Vagina (tissue), 2 donors: ENCODE measurements at regions not wholly inside any gene's neighbourhood (a gene's known extent, or its start where the extent isn't known, plus 50 kb on each side); places are given as distances from the start of the nearest gene placed in this dataset.

Source experiments
- DNase-seq, 2 donors: peaks; one replicate each; pipeline ENCODE4 v3.0.0-alpha.2; 2017; ENCODE audit errors: extremely low spot score in 2 of 2
- H3K27ac ChIP-seq: fragments of 200-600 bp; sonication (generic); one replicate; pipeline ENCODE4 v1.5.1; 2019
- H3K27me3 ChIP-seq: fragments of 200-600 bp; sonication (generic); one replicate; pipeline ENCODE4 v1.5.1; 2019
- H3K36me3 ChIP-seq, 2 donors: fragments of 200-600 bp; sonication (generic); one replicate each; pipeline ENCODE4 v1.5.1; 2017 to 2019
- H3K4me1 ChIP-seq: fragments of 200-600 bp; sonication (generic); one replicate; pipeline ENCODE4 v1.5.1; 2019
- H3K4me3 ChIP-seq, 2 donors: fragments of 200-600 bp; sonication (generic); 1 replicate in 1 of 2; 2 replicates in 1 of 2; pipeline ENCODE4 v1.5.1; 2016 to 2019
- H3K9me3 ChIP-seq: fragments of 200-600 bp; sonication (generic); one replicate; pipeline ENCODE4 v1.5.1; 2019
- CTCF ChIP-seq, 3 experiments: fragments of 450-650 bp in 2 of 3; fragments of 200-600 bp in 1 of 3; sonication (generic) in 1 of 3; IDR thresholded peaks; one replicate each; pipeline ENCODE4 v1.5.1; 2017 to 2019; ENCODE audit warnings: antibody characterized with exemption in 3 of 3, mild to moderate bottlenecking in 2 of 3, moderate library complexity in 2 of 3
- POLR2A ChIP-seq, 2 donors: fragments of 450-650 bp; IDR thresholded peaks; one replicate each; pipeline ENCODE4 v1.6.1; 2017; ENCODE audit warnings: antibody characterized with exemption in 2 of 2, mild to moderate bottlenecking in 2 of 2, moderate library complexity in 2 of 2
- POLR2AphosphoS5 ChIP-seq, 2 donors: sonication (generic); formaldehyde crosslinking; IDR thresholded peaks; one replicate each; pipeline ENCODE4 v1.9.0; 2017; ENCODE audit warnings: antibody characterized with exemption in 2 of 2, mild to moderate bottlenecking in 2 of 2, low read depth in 1 of 2; ENCODE audit not compliant: insufficient read depth in 1 of 2
- intact Hi-C: fragments of 100-400 bp; cut with DNase I; formaldehyde crosslinking; loops from one replicate; pipeline ENCODE4 v1.15.1; 2023

- no peaks in the 10 kb centered on the region for H3K36me3 ChIP-seq
- H3K27ac ChIP-seq, result no peak overlapping the region
- intact Hi-C loops, result no loop called here
- TF ChIP-seq POLR2AphosphoS5 (IDR thresholded peaks at IDR 0.05; ENCODE audit: insufficient read depth in 1 of 2, low read depth in 1 of 2) (no peak), CTCF (IDR thresholded peaks at IDR 0.05) (no peak), POLR2A (IDR thresholded peaks at IDR 0.05) (no peak)
- H3K27me3 ChIP-seq, result no peaks in the 10 kb centered on the region
- H3K9me3 ChIP-seq, result no peaks in the 10 kb centered on the region
- no peak overlapping the region for H3K4me3 ChIP-seq
- no peaks in the 10 kb centered on the region for H3K4me1 ChIP-seq
- no peak for DNase-seq
Measured at GRCh38 chr18:38944446-38945024, 1378.9 kb upstream of the CELF4 start.

GRCh38 chr18:38941711-38942561 is 1376.3 kb upstream of the CELF4 start:
- DNase-seq, result no peak
- H3K4me1 ChIP-seq, result no peaks in the 10 kb centered on the region
- H3K4me3 ChIP-seq, result no peak overlapping the region
- no peak overlapping the region for H3K27ac ChIP-seq
- TF ChIP-seq CTCF (IDR thresholded peaks at IDR 0.05), result no peak
- TF ChIP-seq POLR2AphosphoS5 (IDR thresholded peaks at IDR 0.05; ENCODE audit: insufficient read depth in 1 of 2, low read depth in 1 of 2), result no peak
- no peak for TF ChIP-seq POLR2A (IDR thresholded peaks at IDR 0.05)
- intact Hi-C loops, result no loop called here
- H3K27me3 ChIP-seq, result no peaks in the 10 kb centered on the region
- no peaks in the 10 kb centered on the region for H3K36me3 ChIP-seq
- H3K9me3 ChIP-seq, result no peaks in the 10 kb centered on the region

- Histone ChIP-seq H3K36me3 (no peaks in the 10 kb centered on the region), H3K9me3 (no peaks in the 10 kb centered on the region), H3K27me3 (no peaks in the 10 kb centered on the region), H3K27ac (no peak overlapping the region), H3K4me1 (no peaks in the 10 kb centered on the region), H3K4me3 (no peak overlapping the region)
- intact Hi-C loops, result no loop called here
- no peak for DNase-seq
- TF ChIP-seq CTCF (IDR thresholded peaks at IDR 0.05) (no peak), POLR2A (IDR thresholded peaks at IDR 0.05) (no peak), POLR2AphosphoS5 (IDR thresholded peaks at IDR 0.05; ENCODE audit: insufficient read depth in 1 of 2, low read depth in 1 of 2) (no peak)
Measured at GRCh38 chr18:38940863-38941531, 1375.4 kb upstream of the CELF4 start.

- TF ChIP-seq POLR2A (IDR thresholded peaks at IDR 0.05) (no peak), CTCF (IDR thresholded peaks at IDR 0.05) (no peak), POLR2AphosphoS5 (IDR thresholded peaks at IDR 0.05; ENCODE audit: insufficient read depth in 1 of 2, low read depth in 1 of 2) (no peak)
- no peak overlapping the region for H3K27ac ChIP-seq
- DNase-seq, result no peak
- H3K4me1 ChIP-seq, result no peaks in the 10 kb centered on the region
- H3K9me3 ChIP-seq, result no peaks in the 10 kb centered on the region
- intact Hi-C loops, result no loop called here
- H3K27me3 ChIP-seq, result no peaks in the 10 kb centered on the region
- no peaks in the 10 kb centered on the region for H3K36me3 ChIP-seq
- no peak overlapping the region for H3K4me3 ChIP-seq
Measured at GRCh38 chr18:38940475-38940862, 1374.9 kb upstream of the CELF4 start.
